ENCODE measurements at regions not wholly inside any gene's neighbourhood (a gene's known extent, or its start where the extent isn't known, plus 50 kb on each side); places are given as distances from the start of the nearest gene placed in this dataset.

- TF ChIP-seq, protein P1, sequence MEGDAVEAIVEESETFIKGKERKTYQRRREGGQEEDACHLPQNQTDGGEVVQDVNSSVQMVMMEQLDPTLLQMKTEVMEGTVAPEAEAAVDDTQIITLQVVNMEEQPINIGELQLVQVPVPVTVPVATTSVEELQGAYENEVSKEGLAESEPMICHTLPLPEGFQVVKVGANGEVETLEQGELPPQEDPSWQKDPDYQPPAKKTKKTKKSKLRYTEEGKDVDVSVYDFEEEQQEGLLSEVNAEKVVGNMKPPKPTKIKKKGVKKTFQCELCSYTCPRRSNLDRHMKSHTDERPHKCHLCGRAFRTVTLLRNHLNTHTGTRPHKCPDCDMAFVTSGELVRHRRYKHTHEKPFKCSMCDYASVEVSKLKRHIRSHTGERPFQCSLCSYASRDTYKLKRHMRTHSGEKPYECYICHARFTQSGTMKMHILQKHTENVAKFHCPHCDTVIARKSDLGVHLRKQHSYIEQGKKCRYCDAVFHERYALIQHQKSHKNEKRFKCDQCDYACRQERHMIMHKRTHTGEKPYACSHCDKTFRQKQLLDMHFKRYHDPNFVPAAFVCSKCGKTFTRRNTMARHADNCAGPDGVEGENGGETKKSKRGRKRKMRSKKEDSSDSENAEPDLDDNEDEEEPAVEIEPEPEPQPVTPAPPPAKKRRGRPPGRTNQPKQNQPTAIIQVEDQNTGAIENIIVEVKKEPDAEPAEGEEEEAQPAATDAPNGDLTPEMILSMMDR (IDR thresholded peaks at IDR 0.05) = no peak
- TF ChIP-seq POLR2A (IDR thresholded peaks at IDR 0.05) = no peak
- no peak for TF ChIP-seq POLR2AphosphoS5 (IDR thresholded peaks at IDR 0.05)
Observed at GRCh38 chr4:66849596-66849995, 695.7 kb downstream of the CENPC start.
